Parathyroid adenoma (tissue), 2 donors: ENCODE measurements at regions not wholly inside any gene's neighbourhood (a gene's known extent, or its start where the extent isn't known, plus 50 kb on each side); places are given as distances from the start of the nearest gene placed in this dataset.

Source experiments
- H2AFZ ChIP-seq: fragments of 300-600 bp; sonication (generic); one replicate; pipeline ENCODE4 v1.7.0; 2017; ENCODE audit warnings: antibody characterized with exemption, mild to moderate bottlenecking
- H3K27ac ChIP-seq: fragments of 300-600 bp; sonication (generic); one replicate; pipeline ENCODE4 v1.7.0; 2017
- H3K27me3 ChIP-seq: fragments of 300-600 bp; sonication (generic); one replicate; pipeline ENCODE4 v1.7.0; 2017; ENCODE audit warnings: low read length; ENCODE audit not compliant: control insufficient read depth, insufficient read depth
- H3K36me3 ChIP-seq: fragments of 300-600 bp; sonication (generic); one replicate; pipeline ENCODE4 v1.7.0; 2017; ENCODE audit warnings: low read length; ENCODE audit not compliant: control insufficient read depth, insufficient read depth
- H3K4me1 ChIP-seq: fragments of 300-600 bp; sonication (generic); one replicate; pipeline ENCODE4 v1.7.0; 2017; ENCODE audit warnings: control low read depth
- H3K4me2 ChIP-seq: fragments of 300-600 bp; sonication (generic); one replicate; pipeline ENCODE4 v1.7.0; 2017; ENCODE audit warnings: low read length
- H3K4me3 ChIP-seq: fragments of 300-600 bp; sonication (generic); one replicate; pipeline ENCODE4 v1.7.0; 2017; ENCODE audit warnings: low read depth, low read length
- H3K79me2 ChIP-seq: fragments of 300-600 bp; sonication (generic); one replicate; pipeline ENCODE4 v1.7.0; 2017; ENCODE audit warnings: control low read depth
- H3K9ac ChIP-seq: fragments of 300-600 bp; sonication (generic); one replicate; pipeline ENCODE4 v1.7.0; 2017; ENCODE audit warnings: mild to moderate bottlenecking
- H3K9me3 ChIP-seq: fragments of 300-600 bp; sonication (generic); one replicate; pipeline ENCODE4 v1.7.0; 2017; ENCODE audit warnings: low read length; ENCODE audit not compliant: control insufficient read depth
- CTCF ChIP-seq: fragments of 300-600 bp; sonication (generic); IDR thresholded peaks from one replicate; pipeline ENCODE4 v1.7.0; 2017; ENCODE audit warnings: antibody characterized with exemption, mild to moderate bottlenecking
- donor health status: primary hyperparathyroidism.

GRCh38 chr6:48713612-48714011, 602.6 kb upstream of the PTCHD4 start:
- Histone ChIP-seq H3K27ac (no peak overlapping the region), H3K36me3 (no peaks in the 10 kb centered on the region), H3K4me3 (no peak overlapping the region), H3K27me3 (no peaks in the 10 kb centered on the region), H3K4me2 (no peak overlapping the region), H3K79me2 (no peaks in the 10 kb centered on the region), H3K9me3 (no peaks in the 10 kb centered on the region), H2AFZ (no peak overlapping the region), H3K4me1 (no peaks in the 10 kb centered on the region), H3K9ac (no peak overlapping the region)
- TF ChIP-seq CTCF: no peak

GRCh38 chr6:48706310-48706709, 595.3 kb upstream of the PTCHD4 start:
- H3K4me1 ChIP-seq: no peaks in the 10 kb centered on the region
- TF ChIP-seq CTCF: no peak
- H3K4me2 ChIP-seq: no peak overlapping the region

GRCh38 chr6:48701572-48701971, 590.6 kb upstream of the PTCHD4 start:
- Histone ChIP-seq H3K4me2 (no peak overlapping the region), H3K36me3 (no peaks in the 10 kb centered on the region), H2AFZ (no peak overlapping the region), H3K27me3 (no peaks in the 10 kb centered on the region), H3K4me3 (no peak overlapping the region), H3K9me3 (no peaks in the 10 kb centered on the region), H3K79me2 (no peaks in the 10 kb centered on the region), H3K4me1 (no peaks in the 10 kb centered on the region), H3K27ac (no peak overlapping the region), H3K9ac (no peak overlapping the region)
- no peak for TF ChIP-seq CTCF

More at GRCh38 chr6:48706310-48706709, 595.3 kb upstream of the PTCHD4 start:
- no peaks in the 10 kb centered on the region for H3K36me3 ChIP-seq
- H3K9ac ChIP-seq: no peak overlapping the region
- H3K27me3 ChIP-seq: no peaks in the 10 kb centered on the region
- no peaks in the 10 kb centered on the region for H3K79me2 ChIP-seq
- H3K9me3 ChIP-seq: no peaks in the 10 kb centered on the region
- no peak overlapping the region for H3K4me3 ChIP-seq
- no peak overlapping the region for H3K27ac ChIP-seq
- no peak overlapping the region for H2AFZ ChIP-seq

GRCh38 chr6:48695872-48696271, 584.9 kb upstream of the PTCHD4 start:
- TF ChIP-seq CTCF: no peak
- Histone ChIP-seq H3K9ac (no peak overlapping the region), H3K79me2 (no peaks in the 10 kb centered on the region), H3K36me3 (no peaks in the 10 kb centered on the region), H3K27ac (no peak overlapping the region), H3K4me3 (no peak overlapping the region), H2AFZ (no peak overlapping the region), H3K9me3 (no peaks in the 10 kb centered on the region), H3K27me3 (no peaks in the 10 kb centered on the region), H3K4me2 (no peak overlapping the region), H3K4me1 (no peaks in the 10 kb centered on the region)

- no peaks in the 10 kb centered on the region for H3K9me3 ChIP-seq
- H3K27me3 ChIP-seq: no peaks in the 10 kb centered on the region
- no peaks in the 10 kb centered on the region for H3K79me2 ChIP-seq
- H3K9ac ChIP-seq: no peak overlapping the region
- H3K27ac ChIP-seq: no peak overlapping the region
- no peaks in the 10 kb centered on the region for H3K4me1 ChIP-seq
- no peaks in the 10 kb centered on the region for H3K36me3 ChIP-seq
- no peak overlapping the region for H3K4me2 ChIP-seq
- TF ChIP-seq CTCF: no peak
- H2AFZ ChIP-seq: no peak overlapping the region
- no peak overlapping the region for H3K4me3 ChIP-seq
Observed at GRCh38 chr6:48691420-48691819, 580.4 kb upstream of the PTCHD4 start.
